ENCODE measurements at regions not wholly inside any gene's neighbourhood (a gene's known extent, or its start where the extent isn't known, plus 50 kb on each side); places are given as distances from the start of the nearest gene placed in this dataset.

DNA sequence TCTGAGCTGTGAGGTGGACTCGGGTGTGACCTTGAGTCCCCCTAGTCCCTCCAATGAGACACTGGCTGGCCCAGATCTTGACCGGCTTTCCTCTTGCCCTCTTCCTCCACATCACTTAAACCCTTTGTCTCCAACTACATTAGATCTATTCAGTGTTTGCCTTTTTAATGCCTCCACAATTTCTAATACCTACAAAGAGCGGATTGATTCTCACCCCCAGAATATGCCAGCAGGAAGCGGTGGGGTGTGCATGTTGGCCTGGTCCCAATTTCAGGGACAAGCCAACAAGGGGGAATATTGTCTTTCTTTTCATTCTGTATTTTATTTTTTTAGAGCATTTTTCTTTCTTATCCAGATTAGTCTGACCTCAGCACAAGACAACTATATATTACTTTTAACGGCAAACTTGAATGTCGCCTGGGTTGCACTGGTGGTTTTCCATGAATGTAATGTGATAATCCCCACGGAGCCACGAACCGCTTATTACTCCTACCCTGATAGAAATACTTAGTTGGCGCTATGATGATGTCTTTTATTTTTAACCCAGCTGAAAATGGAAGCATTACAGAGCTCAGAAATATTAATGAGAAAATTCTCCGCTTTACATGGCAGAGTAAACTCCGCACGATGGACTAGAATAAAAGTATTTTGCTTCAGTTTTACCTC is 68.5 kb upstream of the MYO10 start:
- H3K27ac ChIP-seq (ENCODE audit: low read depth in 1 of 2, low read length in 2 of 2): no peak overlapping the region

GRCh38 chr5:17005107-17005828 is 69.2 kb upstream of the MYO10 start:
- DNase-seq: no peak
- Histone ChIP-seq H3K36me3 (ENCODE audit: control insufficient read depth in 1 of 2, insufficient read depth in 2 of 2, low read length in 1 of 2) (no peaks in the 10 kb centered on the region), H3K27ac (ENCODE audit: low read depth in 1 of 2, low read length in 2 of 2) (no peak overlapping the region), H3K4me3 (ENCODE audit: low read length in 2 of 2) (no peak overlapping the region), H3K27me3 (ENCODE audit: control insufficient read depth in 1 of 2, insufficient read depth in 2 of 2, low read length in 1 of 2) (no peaks in the 10 kb centered on the region), H3K9me3 (ENCODE audit: control insufficient read depth, low read length) (no peaks in the 10 kb centered on the region), H3K4me1 (ENCODE audit: control insufficient read depth in 1 of 2, insufficient read depth in 2 of 2, low read length in 2 of 2) (peaks cover 0 to 3% of the 10 kb centered on the region in 2 donors)
- no peak for ATAC-seq (ENCODE audit: low FRiP score)
- intact Hi-C loops (cut with DNase I): no loop called here
- 70 to 76% methylated on average over 10 of the region's 10 CpGs for WGBS, 2 donors

More for the DNA sequence above, 68.5 kb upstream of the MYO10 start:
- no peaks in the 10 kb centered on the region for H3K9me3 ChIP-seq (ENCODE audit: control insufficient read depth, low read length)
- DNase-seq (no peak), ATAC-seq (ENCODE audit: low FRiP score) (no peak)
- WGBS, 2 donors: 38 to 48% methylated on average over 13 of the region's 13 CpGs
- intact Hi-C loops (cut with DNase I): loop anchor here in 1 of 2 donors (5.0 kb wide), 1 partner anchor 123 kb away; no protein-coding TSS in a partner anchor
- H3K36me3 ChIP-seq (ENCODE audit: control insufficient read depth in 1 of 2, insufficient read depth in 2 of 2, low read length in 1 of 2): no peaks in the 10 kb centered on the region
- peaks cover 0 to 3% of the 10 kb centered on the region in 2 donors for H3K4me1 ChIP-seq (ENCODE audit: control insufficient read depth in 1 of 2, insufficient read depth in 2 of 2, low read length in 2 of 2)
- H3K4me3 ChIP-seq (ENCODE audit: low read length in 2 of 2): no peak overlapping the region
- H3K27me3 ChIP-seq (ENCODE audit: control insufficient read depth in 1 of 2, insufficient read depth in 2 of 2, low read length in 1 of 2): no peaks in the 10 kb centered on the region

DNA sequence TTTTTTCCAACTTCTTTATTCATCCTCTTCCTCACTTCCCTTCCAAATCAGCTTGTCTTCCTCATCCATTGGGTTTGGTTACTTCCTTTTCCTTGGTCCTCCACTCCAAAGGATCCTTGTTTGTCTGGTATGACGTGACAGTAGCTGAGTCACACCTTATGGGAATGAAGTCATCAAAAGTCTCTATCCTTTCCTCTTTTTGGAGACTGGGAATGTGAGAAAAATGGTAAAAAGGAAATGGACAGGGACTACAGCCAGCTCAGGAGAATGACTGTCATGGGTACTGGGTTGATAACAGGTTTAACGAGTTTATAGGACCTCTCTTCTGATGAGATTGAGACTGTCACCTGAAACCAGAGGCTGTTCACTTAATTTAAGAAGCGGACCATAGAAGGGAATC is 76.2 kb upstream of the MYO10 start:
- WGBS, 2 donors: 83 to 87% methylated on average over 3 of the region's 3 CpGs
- no peaks in the 10 kb centered on the region for H3K9me3 ChIP-seq (ENCODE audit: control insufficient read depth, low read length)
- no peaks in the 10 kb centered on the region for H3K4me1 ChIP-seq (ENCODE audit: control insufficient read depth in 1 of 2, insufficient read depth in 2 of 2, low read length in 2 of 2)
- H3K27me3 ChIP-seq (ENCODE audit: control insufficient read depth in 1 of 2, insufficient read depth in 2 of 2, low read length in 1 of 2): no peaks in the 10 kb centered on the region
- intact Hi-C loops (cut with DNase I): no loop called here
- no peak overlapping the region for H3K27ac ChIP-seq (ENCODE audit: low read depth in 1 of 2, low read length in 2 of 2)
- ATAC-seq (ENCODE audit: low FRiP score) (no peak), DNase-seq (no peak)
- no peaks in the 10 kb centered on the region for H3K36me3 ChIP-seq (ENCODE audit: control insufficient read depth in 1 of 2, insufficient read depth in 2 of 2, low read length in 1 of 2)
- H3K4me3 ChIP-seq (ENCODE audit: low read length in 2 of 2): no peak overlapping the region

- DNase-seq (no peak), ATAC-seq (ENCODE audit: low FRiP score) (no peak)
- Histone ChIP-seq H3K4me1 (ENCODE audit: control insufficient read depth in 1 of 2, insufficient read depth in 2 of 2, low read length in 2 of 2) (no peaks in the 10 kb centered on the region), H3K27ac (ENCODE audit: low read depth in 1 of 2, low read length in 2 of 2) (no peak overlapping the region), H3K4me3 (ENCODE audit: low read length in 2 of 2) (no peak overlapping the region), H3K27me3 (ENCODE audit: control insufficient read depth in 1 of 2, insufficient read depth in 2 of 2, low read length in 1 of 2) (no peaks in the 10 kb centered on the region), H3K36me3 (ENCODE audit: control insufficient read depth in 1 of 2, insufficient read depth in 2 of 2, low read length in 1 of 2) (no peaks in the 10 kb centered on the region), H3K9me3 (ENCODE audit: control insufficient read depth, low read length) (no peaks in the 10 kb centered on the region)
- intact Hi-C loops (cut with DNase I): no loop called here
- WGBS, 2 donors: 83 to 84% methylated on average over 3 of the region's 3 CpGs
Observed at GRCh38 chr5:17014686-17015085, 78.6 kb upstream of the MYO10 start.

GRCh38 chr5:17018871-17019270 is 82.8 kb upstream of the MYO10 start:
- Histone ChIP-seq H3K27me3 (ENCODE audit: control insufficient read depth in 1 of 2, insufficient read depth in 2 of 2, low read length in 1 of 2) (no peaks in the 10 kb centered on the region), H3K4me1 (ENCODE audit: control insufficient read depth in 1 of 2, insufficient read depth in 2 of 2, low read length in 2 of 2) (no peaks in the 10 kb centered on the region), H3K27ac (ENCODE audit: low read depth in 1 of 2, low read length in 2 of 2) (no peak overlapping the region), H3K9me3 (ENCODE audit: control insufficient read depth, low read length) (no peaks in the 10 kb centered on the region), H3K4me3 (ENCODE audit: low read length in 2 of 2) (no peak overlapping the region), H3K36me3 (ENCODE audit: control insufficient read depth in 1 of 2, insufficient read depth in 2 of 2, low read length in 1 of 2) (no peaks in the 10 kb centered on the region)
- intact Hi-C loops (cut with DNase I): no loop called here
- ATAC-seq (ENCODE audit: low FRiP score) (no peak), DNase-seq (no peak)
- 93 to 100% methylated on average over 1 of the region's 1 CpG for WGBS, 2 donors

- intact Hi-C loops (cut with DNase I): no loop called here
- Histone ChIP-seq H3K27ac (ENCODE audit: low read depth in 1 of 2, low read length in 2 of 2) (no peak overlapping the region), H3K36me3 (ENCODE audit: control insufficient read depth in 1 of 2, insufficient read depth in 2 of 2, low read length in 1 of 2) (no peaks in the 10 kb centered on the region), H3K4me3 (ENCODE audit: low read length in 2 of 2) (no peak overlapping the region), H3K4me1 (ENCODE audit: control insufficient read depth in 1 of 2, insufficient read depth in 2 of 2, low read length in 2 of 2) (no peaks in the 10 kb centered on the region), H3K9me3 (ENCODE audit: control insufficient read depth, low read length) (no peaks in the 10 kb centered on the region), H3K27me3 (ENCODE audit: control insufficient read depth in 1 of 2, insufficient read depth in 2 of 2, low read length in 1 of 2) (no peaks in the 10 kb centered on the region)
- ATAC-seq (ENCODE audit: low FRiP score) (no peak), DNase-seq (no peak)
- WGBS, 2 donors: 86 to 89% methylated on average over 6 of the region's 6 CpGs
Observed at GRCh38 chr5:17019324-17019723, 83.2 kb upstream of the MYO10 start.

- intact Hi-C loops (cut with DNase I): no loop called here
- DNase-seq (no peak), ATAC-seq (ENCODE audit: low FRiP score) (no peak)
- H3K4me1 ChIP-seq (ENCODE audit: control insufficient read depth in 1 of 2, insufficient read depth in 2 of 2, low read length in 2 of 2): no peaks in the 10 kb centered on the region
- no peaks in the 10 kb centered on the region for H3K9me3 ChIP-seq (ENCODE audit: control insufficient read depth, low read length)
- no peaks in the 10 kb centered on the region for H3K27me3 ChIP-seq (ENCODE audit: control insufficient read depth in 1 of 2, insufficient read depth in 2 of 2, low read length in 1 of 2)
- no peaks in the 10 kb centered on the region for H3K36me3 ChIP-seq (ENCODE audit: control insufficient read depth in 1 of 2, insufficient read depth in 2 of 2, low read length in 1 of 2)
- WGBS, 2 donors: 87 to 88% methylated on average over 8 of the region's 8 CpGs
- no peak overlapping the region for H3K27ac ChIP-seq (ENCODE audit: low read depth in 1 of 2, low read length in 2 of 2)
- no peak overlapping the region for H3K4me3 ChIP-seq (ENCODE audit: low read length in 2 of 2)
Observed at GRCh38 chr5:17020678-17021601, 84.9 kb upstream of the MYO10 start.

DNA sequence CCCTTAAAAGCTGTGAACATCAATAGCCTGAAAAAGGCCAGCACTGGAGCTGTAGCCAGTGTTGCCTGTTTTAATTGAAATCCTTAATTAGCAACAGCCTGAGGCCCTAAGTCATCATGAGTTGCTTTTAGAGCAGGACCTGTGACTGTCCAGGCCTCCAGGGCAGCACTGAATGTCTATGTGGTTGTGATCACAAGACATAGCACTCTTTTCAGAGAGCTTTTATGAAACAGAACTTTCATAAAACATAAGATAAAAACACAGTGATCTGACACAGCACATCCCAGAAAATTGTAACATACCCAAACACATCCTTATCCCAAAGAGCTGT is 85.5 kb upstream of the MYO10 start:
- no peak overlapping the region for H3K27ac ChIP-seq (ENCODE audit: low read depth in 1 of 2, low read length in 2 of 2)
- intact Hi-C loops (cut with DNase I): no loop called here
- H3K9me3 ChIP-seq (ENCODE audit: control insufficient read depth, low read length): no peaks in the 10 kb centered on the region
- ATAC-seq (ENCODE audit: low FRiP score) (no peak), DNase-seq (no peak)
- no peaks in the 10 kb centered on the region for H3K36me3 ChIP-seq (ENCODE audit: control insufficient read depth in 1 of 2, insufficient read depth in 2 of 2, low read length in 1 of 2)
- no peak overlapping the region for H3K4me3 ChIP-seq (ENCODE audit: low read length in 2 of 2)
- H3K4me1 ChIP-seq (ENCODE audit: control insufficient read depth in 1 of 2, insufficient read depth in 2 of 2, low read length in 2 of 2): no peaks in the 10 kb centered on the region
- H3K27me3 ChIP-seq (ENCODE audit: control insufficient read depth in 1 of 2, insufficient read depth in 2 of 2, low read length in 1 of 2): no peaks in the 10 kb centered on the region

Data from aorta (tissue), 5 donors.